PFSK-1 (cell line): ENCODE measurements at regions not wholly inside any gene's neighbourhood (a gene's known extent, or its start where the extent isn't known, plus 50 kb on each side); places are given as distances from the start of the nearest gene placed in this dataset.

Source experiments
- FOXP2 ChIP-seq: optimal IDR thresholded peaks from 2 replicates; pipeline ENCODE3; 2011; ENCODE audit warnings: borderline replicate concordance, control low read depth, inconsistent platforms; ENCODE audit not compliant: insufficient read depth; ENCODE audit errors: extremely low read length, extremely low read depth
- POLR2AphosphoS5 ChIP-seq: IDR thresholded peaks from 2 replicates; pipeline ENCODE4 v1.6.1; 2012; ENCODE audit warnings: low read depth, mild to moderate bottlenecking, control low read depth, low read length, moderate library complexity
- REST ChIP-seq, 2 experiments: IDR thresholded peaks; 2 replicates each; pipeline versions ENCODE4 v1.6.1 to v1.8.0; 2011 to 2012; ENCODE audit warnings: low read depth in 2 of 2, low read length in 2 of 2, control low read depth in 1 of 2, inconsistent platforms in 1 of 2, mild to moderate bottlenecking in 1 of 2, moderate library complexity in 1 of 2; ENCODE audit not compliant: insufficient read depth in 1 of 2
- SIN3A ChIP-seq: IDR thresholded peaks from 2 replicates; pipeline ENCODE4 v1.6.1; 2012; ENCODE audit warnings: mild to moderate bottlenecking, low read length, moderate library complexity, borderline replicate concordance; ENCODE audit not compliant: insufficient read depth
- TAF1 ChIP-seq: IDR thresholded peaks from 2 replicates; pipeline ENCODE4 v1.6.1; 2012; ENCODE audit warnings: low read length, control low read depth, borderline replicate concordance; ENCODE audit not compliant: insufficient read depth

- no peak for TF ChIP-seq REST (IDR thresholded peaks at IDR 0.05; ENCODE audit: insufficient read depth in 1 of 2, low read depth in 2 of 2, low read length in 2 of 2)
- no peak for TF ChIP-seq POLR2AphosphoS5
- no peak for TF ChIP-seq TAF1
- no peak for TF ChIP-seq SIN3A
- TF ChIP-seq FOXP2 = no peak
These were observed 686.5 kb downstream of the FAM181B start for GRCh38 chr11:82047200-82047599.
